Adrenal gland (tissue), 9 donors: ENCODE measurements at regions not wholly inside any gene's neighbourhood (a gene's known extent, or its start where the extent isn't known, plus 50 kb on each side); places are given as distances from the start of the nearest gene placed in this dataset.
"Not testable (repeated sequence)": the region's sequence is repeated elsewhere in the genome, so short reads cannot be mapped to it uniquely, and the experiment has no call there.

Experiments used
- DNase-seq, 7 donors: peaks; one replicate each; pipeline ENCODE4 v3.0.0-alpha.2; 2019 to 2020
- H3K27ac ChIP-seq, 5 donors: fragments of 200-600 bp; sonication (generic) in 4 of 5; 1 replicate in 3 of 5; 2 replicates in 2 of 5; pipeline versions ENCODE4 v1.5.1 to v1.8.0; 2016 to 2020; ENCODE audit warnings: mild to moderate bottlenecking in 1 of 5
- H3K27me3 ChIP-seq: fragments of 200-600 bp; 2 replicates; pipeline ENCODE4 v1.8.0; 2021
- H3K36me3 ChIP-seq, 2 donors: fragments of 200-600 bp; replicated peaks in 1 of 2; 1 replicate in 1 of 2; 2 replicates in 1 of 2; pipeline versions ENCODE4 v1.5.1 to v1.8.0; 2018 to 2022
- H3K4me1 ChIP-seq, 2 donors: fragments of 200-600 bp; replicated peaks in 1 of 2; 1 replicate in 1 of 2; 2 replicates in 1 of 2; pipeline versions ENCODE4 v1.5.1 to v1.8.0; 2018 to 2021
- H3K4me3 ChIP-seq, 4 donors: fragments of 200-600 bp; sonication (generic) in 3 of 4; one replicate each; pipeline ENCODE4 v1.5.1; 2016 to 2018
- H3K9me3 ChIP-seq, 3 donors: fragments of 200-600 bp; sonication (generic) in 1 of 3; replicated peaks in 1 of 3; 1 replicate in 2 of 3; 2 replicates in 1 of 3; pipeline versions ENCODE4 v1.5.1 to v1.8.0; 2016 to 2021
- CTCF ChIP-seq, 6 experiments: fragments of 450-650 bp in 4 of 6; fragments of 200-600 bp in 2 of 6; sonication (generic) in 1 of 6; IDR thresholded peaks; 1 replicate in 5 of 6; 2 replicates in 1 of 6; pipeline versions ENCODE4 v1.5.1 to v1.8.0; 2016 to 2021; ENCODE audit warnings: antibody characterized with exemption in 6 of 6, mild to moderate bottlenecking in 2 of 6, moderate library complexity in 1 of 6
- POLR2A ChIP-seq, 2 donors: fragments of 450-650 bp; IDR thresholded peaks; one replicate each; pipeline ENCODE4 v1.6.1; 2017; ENCODE audit warnings: antibody characterized with exemption in 2 of 2, mild to moderate bottlenecking in 2 of 2, moderate library complexity in 1 of 2
- WGBS, 4 donors: extraction: QIAGEN DNeasy Blood & Tissue Kit in 2 of 4; methylation state at CpG; one replicate each; pipeline versions ENCODE4 v1.1.5 to v1.1.7; 2013 to 2017; 5-methylcytosine and 5-hydroxymethylcytosine counted together
- intact Hi-C, 2 donors: fragments of 100-400 bp; cut with DNase I; formaldehyde crosslinking; loops; one replicate each; pipeline versions ENCODE4 v1.14.1 to v1.15.0; 2022 to 2023
- donor health status: healthy with polysubstance abuse.
- donor health status: Bipolar disorder and iron deficiency.
- donor health status: DM: yes; HTN: yes; CAD: no.
- donor health status: DM: no; HTN: no; CAD: no.
- donor health status: DM: no; HTN: no; CAD: no.

GRCh38 chr21:25489673-25490072, 117.6 kb downstream of the MRPL39 start:
- Histone ChIP-seq H3K4me1 (no peaks in the 10 kb centered on the region), H3K27me3 (no peaks in the 10 kb centered on the region), H3K9me3 (no peaks in the 10 kb centered on the region), H3K36me3 (no peaks in the 10 kb centered on the region), H3K4me3 (no peak overlapping the region), H3K27ac (no peak overlapping the region)
- no peak for DNase-seq
- WGBS, 4 donors = 55 to 83% (median 62%) methylated on average over 3 of the region's 3 CpGs
- intact Hi-C loops = no loop called here
- TF ChIP-seq POLR2A (IDR thresholded peaks at IDR 0.05) (no peak), CTCF (IDR thresholded peaks at IDR 0.05) (no peak)

DNA sequence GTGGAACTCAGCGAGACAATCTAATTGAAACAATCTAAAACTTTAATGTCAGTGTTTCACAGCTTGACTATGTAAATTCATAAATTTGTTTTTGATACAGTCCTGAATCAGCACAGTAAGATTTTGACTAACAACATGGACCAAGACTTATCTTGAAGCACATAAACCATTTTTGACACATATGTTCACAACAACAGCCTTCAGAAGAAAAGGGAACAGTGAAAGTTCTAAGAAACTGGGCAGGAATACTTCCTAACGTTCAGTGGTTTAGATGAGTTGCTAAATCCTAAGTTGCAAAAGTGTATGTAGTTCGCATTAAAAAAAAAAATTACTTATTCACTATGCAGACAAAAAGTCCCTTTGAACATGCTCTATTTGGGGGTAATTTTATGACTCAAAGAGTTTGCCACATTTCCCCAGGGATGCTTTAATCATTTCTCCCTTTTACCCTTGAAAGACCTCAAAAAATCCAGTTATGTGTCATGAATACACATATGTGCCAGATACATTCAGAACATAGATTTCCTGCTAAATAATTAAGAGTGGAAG, 120.2 kb downstream of the MRPL39 start:
- Histone ChIP-seq H3K27ac (no peak overlapping the region), H3K27me3 (no peaks in the 10 kb centered on the region), H3K4me1 (no peaks in the 10 kb centered on the region), H3K9me3 (no peaks in the 10 kb centered on the region), H3K4me3 (no peak overlapping the region), H3K36me3 (no peaks in the 10 kb centered on the region)
- 61 to 72% (median 66%) methylated on average over 3 of the region's 3 CpGs for WGBS, 4 donors
- no peak for DNase-seq
- intact Hi-C loops = no loop called here
- TF ChIP-seq CTCF (IDR thresholded peaks at IDR 0.05) (no peak), POLR2A (IDR thresholded peaks at IDR 0.05) (no peak)

- no peak overlapping the region for H3K27ac ChIP-seq
- H3K36me3 ChIP-seq = no peaks in the 10 kb centered on the region
- no peaks in the 10 kb centered on the region for H3K27me3 ChIP-seq
- H3K4me3 ChIP-seq = no peak overlapping the region
- no peak for DNase-seq
- intact Hi-C loops = no loop called here
- WGBS, 4 donors = 59 to 71% (median 66%) methylated on average over 2 of the region's 2 CpGs
- H3K4me1 ChIP-seq = no peaks in the 10 kb centered on the region
- H3K9me3 ChIP-seq = peaks cover 0 to 4% (median 0%) of the 10 kb centered on the region in 3 donors
- no peak for TF ChIP-seq CTCF (IDR thresholded peaks at IDR 0.05)
- no peak for TF ChIP-seq POLR2A (IDR thresholded peaks at IDR 0.05)
Measured at GRCh38 chr21:25485914-25486313, 121.4 kb downstream of the MRPL39 start.

DNA sequence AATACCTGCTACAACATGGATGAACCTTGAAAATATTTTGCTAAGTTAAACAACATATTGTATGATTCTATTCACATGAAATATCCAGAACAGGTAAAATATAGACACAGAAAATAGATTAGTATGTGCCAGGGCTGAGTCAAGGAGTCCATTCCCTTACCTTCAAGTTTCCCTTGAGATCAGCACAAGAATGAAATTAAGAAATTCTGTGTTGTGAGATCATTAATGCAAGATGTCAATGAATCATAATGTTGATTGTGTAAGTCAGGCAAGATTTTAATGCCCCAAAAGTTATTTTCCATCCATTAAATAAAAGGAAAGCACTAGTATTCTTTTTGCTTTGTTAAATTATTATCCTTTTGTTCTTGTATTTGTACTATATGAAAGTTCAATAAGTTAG, 139.4 kb downstream of the MRPL39 start:
- intact Hi-C loops = no loop called here
- no peak for TF ChIP-seq CTCF (IDR thresholded peaks at IDR 0.05)
- no peak for TF ChIP-seq POLR2A (IDR thresholded peaks at IDR 0.05)

GRCh38 chr21:25467071-25467470, 140.2 kb downstream of the MRPL39 start:
- H3K27me3 ChIP-seq, H3K27ac ChIP-seq, H3K9me3 ChIP-seq, H3K4me3 ChIP-seq, intact Hi-C loops, H3K4me1 ChIP-seq, H3K36me3 ChIP-seq, DNase-seq: not testable (repeated sequence)
- WGBS, 4 donors = 69 to 81% (median 75%) methylated on average over 5 of the region's 5 CpGs

More for the DNA sequence above, 139.4 kb downstream of the MRPL39 start:
- no peaks in the 10 kb centered on the region for H3K27me3 ChIP-seq
- no peak overlapping the region for H3K4me3 ChIP-seq
- H3K36me3 ChIP-seq = no peaks in the 10 kb centered on the region
- DNase-seq = no peak
- no peaks in the 10 kb centered on the region for H3K4me1 ChIP-seq
- no peaks in the 10 kb centered on the region for H3K9me3 ChIP-seq
- no peak overlapping the region for H3K27ac ChIP-seq
